ENCODE measurements at regions not wholly inside any gene's neighbourhood (a gene's known extent, or its start where the extent isn't known, plus 50 kb on each side); places are given as distances from the start of the nearest gene placed in this dataset.

DNA sequence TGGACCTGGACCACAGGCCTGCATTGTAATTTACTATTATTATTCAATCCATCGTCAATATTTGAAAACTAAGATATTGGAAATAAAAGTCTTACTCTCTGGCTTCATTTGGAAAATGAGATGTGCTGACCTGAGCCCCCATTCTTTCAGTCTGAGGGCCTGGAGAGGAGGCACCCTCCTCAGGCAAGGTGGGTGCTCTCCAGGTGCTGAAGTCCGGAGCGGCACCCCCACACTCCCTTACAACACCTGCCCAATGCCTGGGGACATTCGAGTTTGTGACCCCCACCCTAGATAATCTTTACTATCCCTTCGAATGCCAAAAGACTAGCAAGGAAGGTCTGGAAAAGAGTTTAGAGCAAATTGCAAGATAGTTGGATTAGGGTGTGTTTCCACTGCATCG lies 133.3 kb downstream of the EN1 start:
- WGBS = 84% methylated on average over 6 of the region's 6 CpGs
- H3K27me3 ChIP-seq = no peaks in the 10 kb centered on the region

DNA sequence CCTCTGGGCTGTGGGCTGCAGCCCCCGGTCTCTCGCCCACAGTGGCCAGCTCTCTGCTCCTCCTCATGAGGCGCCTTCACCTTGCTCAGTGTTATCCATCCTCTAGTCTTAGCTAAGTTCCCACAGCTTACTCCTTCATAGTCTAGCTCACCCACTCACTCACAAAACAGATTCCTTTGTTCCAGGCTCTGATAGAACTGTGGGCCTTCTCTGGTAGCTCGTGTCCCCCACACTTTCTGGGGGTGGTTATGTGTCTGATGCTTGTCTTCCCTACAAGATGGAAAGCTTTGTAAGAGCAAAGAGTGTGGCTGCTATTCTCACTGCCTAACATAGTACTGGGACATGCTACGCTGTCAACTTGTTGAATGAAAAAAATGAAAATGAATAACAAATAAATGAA lies 135.8 kb downstream of the EN1 start:
- Histone ChIP-seq H3K4me1 (no peaks in the 10 kb centered on the region), H3K27me3 (peaks cover 0 to 4% (median 0%) of the 10 kb centered on the region in 4 donors), H3K27ac (replicated peaks in 1 of 4) (no peak overlapping the region), H3K9me3 (no peaks in the 10 kb centered on the region), H3K36me3 (no peaks in the 10 kb centered on the region), H3K4me3 (no peak overlapping the region)
- DNase-seq (ENCODE audit: extremely low spot score) = no peak
- TF ChIP-seq EP300 (IDR thresholded peaks at IDR 0.05) (no peak), POLR2A (IDR thresholded peaks at IDR 0.05; ENCODE audit: low read depth) (no peak), POLR2AphosphoS5 (IDR thresholded peaks at IDR 0.05) (no peak)
- TF ChIP-seq, protein P1, sequence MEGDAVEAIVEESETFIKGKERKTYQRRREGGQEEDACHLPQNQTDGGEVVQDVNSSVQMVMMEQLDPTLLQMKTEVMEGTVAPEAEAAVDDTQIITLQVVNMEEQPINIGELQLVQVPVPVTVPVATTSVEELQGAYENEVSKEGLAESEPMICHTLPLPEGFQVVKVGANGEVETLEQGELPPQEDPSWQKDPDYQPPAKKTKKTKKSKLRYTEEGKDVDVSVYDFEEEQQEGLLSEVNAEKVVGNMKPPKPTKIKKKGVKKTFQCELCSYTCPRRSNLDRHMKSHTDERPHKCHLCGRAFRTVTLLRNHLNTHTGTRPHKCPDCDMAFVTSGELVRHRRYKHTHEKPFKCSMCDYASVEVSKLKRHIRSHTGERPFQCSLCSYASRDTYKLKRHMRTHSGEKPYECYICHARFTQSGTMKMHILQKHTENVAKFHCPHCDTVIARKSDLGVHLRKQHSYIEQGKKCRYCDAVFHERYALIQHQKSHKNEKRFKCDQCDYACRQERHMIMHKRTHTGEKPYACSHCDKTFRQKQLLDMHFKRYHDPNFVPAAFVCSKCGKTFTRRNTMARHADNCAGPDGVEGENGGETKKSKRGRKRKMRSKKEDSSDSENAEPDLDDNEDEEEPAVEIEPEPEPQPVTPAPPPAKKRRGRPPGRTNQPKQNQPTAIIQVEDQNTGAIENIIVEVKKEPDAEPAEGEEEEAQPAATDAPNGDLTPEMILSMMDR (IDR thresholded peaks at IDR 0.05) = no peak
- WGBS = 95% methylated on average over 5 of the region's 5 CpGs
- intact Hi-C loops (cut with DNase I) = no loop called here

More for the DNA sequence above, 133.3 kb downstream of the EN1 start:
- no peaks in the 10 kb centered on the region for H3K36me3 ChIP-seq
- no peak overlapping the region for H3K27ac ChIP-seq (replicated peaks in 1 of 4)
- TF ChIP-seq, protein P1 (IDR thresholded peaks at IDR 0.05) = no peak
- no peak for TF ChIP-seq EP300 (IDR thresholded peaks at IDR 0.05)
- TF ChIP-seq POLR2AphosphoS5 (IDR thresholded peaks at IDR 0.05) = no peak
- TF ChIP-seq POLR2A (IDR thresholded peaks at IDR 0.05; ENCODE audit: low read depth) = no peak
- H3K9me3 ChIP-seq = no peaks in the 10 kb centered on the region
- no peak for DNase-seq (ENCODE audit: extremely low spot score)
- H3K4me3 ChIP-seq = no peak overlapping the region
- intact Hi-C loops (cut with DNase I) = no loop called here
- H3K4me1 ChIP-seq = no peaks in the 10 kb centered on the region

DNA sequence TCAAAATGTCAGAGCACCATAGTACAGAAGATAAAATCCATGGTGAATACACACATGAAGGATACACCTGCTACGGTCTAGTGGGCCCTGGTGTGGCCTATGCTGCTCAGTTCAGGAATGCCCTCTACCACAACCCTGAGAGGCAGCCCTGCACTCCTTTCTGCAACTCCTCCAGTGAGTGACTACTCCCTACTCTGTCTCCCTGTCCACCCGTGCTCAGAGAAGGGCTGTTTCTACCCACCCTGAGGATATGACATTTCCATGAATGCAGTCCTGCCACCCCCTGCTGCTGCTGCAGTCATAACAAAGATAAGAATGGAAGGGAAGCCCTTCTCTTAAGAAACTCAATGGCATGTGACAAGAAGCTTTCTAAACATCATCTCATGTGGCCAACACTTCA lies 137.0 kb downstream of the EN1 start:
- Histone ChIP-seq H3K27ac (replicated peaks in 1 of 4) (no peak overlapping the region), H3K9me3 (no peaks in the 10 kb centered on the region), H3K27me3 (peaks cover 0 to 4% (median 0%) of the 10 kb centered on the region in 4 donors), H3K36me3 (no peaks in the 10 kb centered on the region), H3K4me1 (no peaks in the 10 kb centered on the region), H3K4me3 (no peak overlapping the region)
- WGBS = 53% methylated on average over 2 of the region's 2 CpGs
- intact Hi-C loops (cut with DNase I) = no loop called here
- TF ChIP-seq POLR2AphosphoS5 (IDR thresholded peaks at IDR 0.05) = no peak
- no peak for TF ChIP-seq EP300 (IDR thresholded peaks at IDR 0.05)
- TF ChIP-seq, protein P1 (IDR thresholded peaks at IDR 0.05) = no peak
- TF ChIP-seq POLR2A (IDR thresholded peaks at IDR 0.05; ENCODE audit: low read depth) = no peak
- DNase-seq (ENCODE audit: extremely low spot score) = no peak

DNA sequence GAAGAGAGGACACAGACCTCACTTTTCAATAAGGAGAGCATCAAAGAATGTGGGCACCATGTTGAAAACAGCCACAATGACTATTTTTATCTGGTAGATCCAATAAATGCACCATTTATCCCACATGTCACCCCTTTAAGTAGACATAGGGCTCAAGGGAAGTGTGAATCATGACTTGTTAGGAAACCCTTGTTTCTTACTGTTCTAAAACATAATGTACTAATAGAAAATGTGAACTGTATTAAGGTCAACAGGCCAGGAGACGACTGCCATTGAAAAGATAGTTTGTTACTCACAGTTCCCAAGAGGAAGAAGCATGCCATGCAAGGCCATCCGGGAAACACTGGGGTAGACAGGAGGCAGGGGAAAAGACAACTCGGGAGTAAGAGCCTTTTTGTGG lies 137.7 kb downstream of the EN1 start:
- 68% methylated on average over 3 of the region's 3 CpGs for WGBS
- no peaks in the 10 kb centered on the region for H3K4me1 ChIP-seq

More for the DNA sequence above, 137.7 kb downstream of the EN1 start:
- Histone ChIP-seq H3K36me3 (no peaks in the 10 kb centered on the region), H3K4me3 (no peak overlapping the region), H3K9me3 (no peaks in the 10 kb centered on the region), H3K27me3 (peaks cover 0 to 4% (median 0%) of the 10 kb centered on the region in 4 donors), H3K27ac (replicated peaks in 1 of 4) (no peak overlapping the region)
- TF ChIP-seq POLR2AphosphoS5 (IDR thresholded peaks at IDR 0.05) (no peak), POLR2A (IDR thresholded peaks at IDR 0.05; ENCODE audit: low read depth) (no peak), EP300 (IDR thresholded peaks at IDR 0.05) (no peak)
- TF ChIP-seq, protein P1 (IDR thresholded peaks at IDR 0.05) = no peak
- no peak for DNase-seq (ENCODE audit: extremely low spot score)
- intact Hi-C loops (cut with DNase I) = no loop called here

Measured in esophagus muscularis mucosa (tissue), 4 donors.